Omental fat pad (tissue), 3 donors: ENCODE measurements at regions not wholly inside any gene's neighbourhood (a gene's known extent, or its start where the extent isn't known, plus 50 kb on each side); places are given as distances from the start of the nearest gene placed in this dataset.

ENCODE experiments used
- ATAC-seq: fragments of 150-250 bp; one replicate; pipeline ENCODE4 v1.9.1; 2016; ENCODE audit warnings: mild to moderate bottlenecking, moderate library complexity; ENCODE audit not compliant: low FRiP score
- DNase-seq: peaks from one replicate; pipeline ENCODE4 v3.0.0-alpha.2; 2019; ENCODE audit warnings: low spot score
- TF ChIP-seq, protein P1 (sequence below), 3 donors: fragments of 450-650 bp; IDR thresholded peaks; one replicate each; pipeline ENCODE4 v1.5.1; 2016 to 2017; ENCODE audit warnings: antibody characterized with exemption in 3 of 3, mild to moderate bottlenecking in 3 of 3, moderate library complexity in 2 of 3

DNA sequence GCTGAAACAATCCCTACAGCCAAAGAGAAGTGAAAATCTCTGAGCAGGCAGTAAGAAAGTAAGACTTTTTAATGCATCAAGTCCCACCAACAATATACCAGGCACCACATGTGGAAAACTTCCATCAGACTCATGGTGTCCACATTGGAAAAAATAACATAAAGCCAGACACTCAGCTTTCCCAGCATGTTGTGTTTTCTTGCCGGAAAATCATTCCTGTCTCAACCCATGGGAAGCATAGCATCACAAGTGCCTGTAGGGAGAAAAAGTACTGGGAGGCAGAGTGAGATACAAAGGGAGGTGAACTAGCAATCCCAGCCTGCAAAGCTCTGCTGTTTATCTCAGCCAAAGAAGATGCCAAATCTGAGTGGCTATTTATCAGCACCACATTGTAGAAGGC is 868.9 kb downstream of the SI start:
- TF ChIP-seq, protein P1, sequence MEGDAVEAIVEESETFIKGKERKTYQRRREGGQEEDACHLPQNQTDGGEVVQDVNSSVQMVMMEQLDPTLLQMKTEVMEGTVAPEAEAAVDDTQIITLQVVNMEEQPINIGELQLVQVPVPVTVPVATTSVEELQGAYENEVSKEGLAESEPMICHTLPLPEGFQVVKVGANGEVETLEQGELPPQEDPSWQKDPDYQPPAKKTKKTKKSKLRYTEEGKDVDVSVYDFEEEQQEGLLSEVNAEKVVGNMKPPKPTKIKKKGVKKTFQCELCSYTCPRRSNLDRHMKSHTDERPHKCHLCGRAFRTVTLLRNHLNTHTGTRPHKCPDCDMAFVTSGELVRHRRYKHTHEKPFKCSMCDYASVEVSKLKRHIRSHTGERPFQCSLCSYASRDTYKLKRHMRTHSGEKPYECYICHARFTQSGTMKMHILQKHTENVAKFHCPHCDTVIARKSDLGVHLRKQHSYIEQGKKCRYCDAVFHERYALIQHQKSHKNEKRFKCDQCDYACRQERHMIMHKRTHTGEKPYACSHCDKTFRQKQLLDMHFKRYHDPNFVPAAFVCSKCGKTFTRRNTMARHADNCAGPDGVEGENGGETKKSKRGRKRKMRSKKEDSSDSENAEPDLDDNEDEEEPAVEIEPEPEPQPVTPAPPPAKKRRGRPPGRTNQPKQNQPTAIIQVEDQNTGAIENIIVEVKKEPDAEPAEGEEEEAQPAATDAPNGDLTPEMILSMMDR (IDR thresholded peaks at IDR 0.05): no peak
- ATAC-seq: no peak
- DNase-seq: no peak

DNA sequence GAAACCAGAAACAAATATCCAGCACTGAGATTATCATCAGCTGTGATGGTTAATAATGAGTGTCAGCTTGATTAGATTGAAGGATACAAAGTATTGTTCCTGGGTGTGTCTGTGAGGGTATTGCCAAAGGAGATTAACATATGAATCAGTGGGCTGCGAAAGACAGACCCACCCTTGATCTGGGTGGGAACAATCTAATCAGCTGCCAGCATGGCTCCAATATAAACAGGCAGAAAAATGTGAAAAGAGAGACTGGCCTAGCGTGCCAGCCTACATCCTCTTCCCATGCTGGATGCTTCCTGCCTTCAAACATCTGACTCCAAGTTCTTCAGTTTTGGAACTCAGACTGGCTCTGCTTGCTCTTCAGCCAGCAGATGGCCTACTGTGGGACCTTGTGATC is 869.5 kb downstream of the SI start:
- DNase-seq (no peak), ATAC-seq (no peak)
- TF ChIP-seq, protein P1 (IDR thresholded peaks at IDR 0.05): no peak

DNA sequence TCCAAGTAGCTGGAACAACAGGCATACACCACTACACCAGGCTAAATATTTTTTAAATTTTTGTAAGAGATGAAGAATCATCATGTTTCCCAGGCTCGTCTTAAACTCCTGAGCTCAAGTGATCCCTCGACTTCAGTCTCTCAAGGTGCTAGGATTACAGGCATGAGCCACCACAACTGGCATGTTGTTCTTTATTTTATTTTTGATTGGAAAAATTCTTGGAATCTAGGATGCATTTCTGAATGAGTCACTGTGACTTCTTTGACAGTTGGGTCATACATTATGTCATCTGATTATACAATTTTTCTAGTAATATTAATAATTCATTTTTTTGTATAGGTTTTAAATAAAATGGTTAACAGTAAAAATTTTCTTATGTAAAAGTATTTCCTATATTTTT is 870.2 kb downstream of the SI start:
- DNase-seq (no peak), ATAC-seq (no peak)
- TF ChIP-seq, protein P1 (IDR thresholded peaks at IDR 0.05): no peak

DNA sequence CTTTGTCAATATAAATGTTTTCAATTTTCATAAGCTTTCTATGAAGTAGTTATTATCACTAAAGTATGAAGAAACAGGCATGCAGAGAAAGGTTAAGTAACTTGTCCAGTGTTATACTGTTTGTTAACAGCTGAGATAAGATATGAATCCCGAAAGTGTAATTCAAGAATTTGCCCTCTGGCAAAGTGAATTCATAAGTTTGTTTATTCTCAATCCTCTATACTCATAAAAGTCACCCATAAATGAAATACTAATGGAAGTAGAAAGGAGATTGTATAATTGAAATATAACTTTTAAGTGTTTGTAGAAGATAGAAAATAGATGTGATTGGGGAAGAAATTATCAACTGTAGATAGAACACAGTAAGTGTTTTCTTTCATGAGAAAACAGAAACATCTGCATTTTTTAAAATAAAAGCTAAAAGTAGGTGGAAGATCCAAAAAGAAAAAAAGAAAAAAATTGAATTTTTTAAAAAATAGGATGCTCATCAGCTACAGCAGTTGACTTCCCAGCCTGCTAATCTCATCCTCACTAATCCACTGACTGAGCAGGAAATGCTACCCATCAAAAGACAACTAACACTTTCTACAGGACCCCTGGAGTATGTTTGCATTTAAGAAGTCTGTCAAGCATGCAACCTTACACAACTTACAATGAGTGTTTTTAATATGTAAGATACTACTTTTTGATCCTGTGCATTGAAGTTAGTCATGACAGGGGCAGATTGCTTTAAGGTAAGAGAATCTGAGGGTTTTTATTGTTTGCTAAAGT is 878.1 kb downstream of the SI start:
- DNase-seq (no peak), ATAC-seq (no peak)
- TF ChIP-seq, protein P1 (IDR thresholded peaks at IDR 0.05): no peak

DNA sequence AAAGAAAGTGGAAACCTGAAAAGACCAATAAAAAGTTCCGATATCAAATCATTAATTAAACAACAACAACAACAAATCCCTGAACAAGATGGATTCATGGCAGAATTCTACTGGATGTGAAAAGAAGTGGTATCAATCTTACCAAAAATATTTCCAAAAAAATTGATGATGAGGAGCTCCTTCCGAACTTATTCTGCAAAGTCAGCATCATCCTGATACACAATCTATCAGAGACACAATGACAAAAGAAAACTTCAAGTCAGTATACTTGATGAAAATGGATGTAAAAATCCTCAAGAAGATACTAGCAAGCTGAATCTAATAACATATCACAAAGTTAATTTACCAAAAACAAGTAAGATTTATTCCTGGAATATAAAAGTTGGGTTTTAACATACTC is 881.8 kb downstream of the SI start:
- ATAC-seq: no peak
- no peak for DNase-seq
- TF ChIP-seq, protein P1 (IDR thresholded peaks at IDR 0.05): no peak

DNA sequence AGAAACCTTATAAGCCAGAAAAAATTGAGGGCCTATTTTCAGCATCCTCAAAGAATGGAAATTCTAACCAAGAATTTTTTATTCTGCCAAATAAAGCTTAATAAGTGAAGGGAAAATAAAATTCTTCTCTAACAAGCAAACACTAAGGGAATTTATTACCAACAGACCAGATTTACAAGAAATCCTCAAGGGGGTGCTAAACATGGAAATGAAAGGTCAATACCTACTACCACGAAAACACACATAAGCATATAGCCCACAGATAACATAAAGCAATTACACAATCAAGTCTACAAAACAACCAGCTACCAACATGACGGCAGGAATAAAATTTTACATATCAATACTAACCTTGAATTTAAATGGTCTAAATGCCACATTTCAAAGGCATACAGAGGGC is 883.5 kb downstream of the SI start:
- ATAC-seq: no peak
- TF ChIP-seq, protein P1 (IDR thresholded peaks at IDR 0.05): no peak
- DNase-seq: no peak

DNA sequence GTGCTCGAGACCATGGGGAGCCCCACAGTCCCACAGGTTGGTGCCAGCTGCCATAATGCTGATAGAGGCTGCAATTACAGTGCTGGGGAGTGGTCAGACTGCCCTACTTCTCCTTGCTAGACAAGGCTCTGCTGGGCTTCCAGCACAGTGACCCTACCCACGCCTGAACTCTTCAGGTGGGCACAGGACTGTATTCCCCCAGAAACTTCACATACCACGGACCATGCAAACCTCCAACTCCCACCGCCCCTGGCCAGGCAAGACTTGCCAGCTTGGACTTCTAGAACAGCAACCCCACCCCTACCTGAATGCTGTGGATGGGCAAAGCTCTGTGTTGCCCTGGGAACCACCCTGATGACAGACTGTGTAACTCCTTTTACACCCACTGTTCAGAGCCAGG is 885.3 kb downstream of the SI start:
- TF ChIP-seq, protein P1 (IDR thresholded peaks at IDR 0.05): no peak
- DNase-seq: no peak
- no peak for ATAC-seq
